ENCODE measurements at regions not wholly inside any gene's neighbourhood (a gene's known extent, or its start where the extent isn't known, plus 50 kb on each side); places are given as distances from the start of the nearest gene placed in this dataset.

- H3K27ac ChIP-seq (ENCODE audit: low read depth, low read length), result no peak overlapping the region
- H3K4me1 ChIP-seq (ENCODE audit: control insufficient read depth in 3 of 3, insufficient read depth in 3 of 3, low read length in 3 of 3), result no peaks in the 10 kb centered on the region
Measured at GRCh38 chr2:104413890-104414289, 440.0 kb upstream of the POU3F3 start.

GRCh38 chr2:104415284-104415683 lies 438.6 kb upstream of the POU3F3 start:
- H3K9ac ChIP-seq (ENCODE audit: low read depth in 1 of 3, low read length in 3 of 3), result no peak overlapping the region
- H3K4me3 ChIP-seq (ENCODE audit: low read length in 3 of 3), result no peak overlapping the region
- H3K9me3 ChIP-seq (ENCODE audit: control insufficient read depth in 3 of 3, low read length in 3 of 3), result no peaks in the 10 kb centered on the region
- H3K36me3 ChIP-seq (ENCODE audit: control insufficient read depth in 3 of 3, insufficient read depth in 3 of 3, low read length in 3 of 3), result no peaks in the 10 kb centered on the region
- H3K4me1 ChIP-seq (ENCODE audit: control insufficient read depth in 3 of 3, insufficient read depth in 3 of 3, low read length in 3 of 3), result no peaks in the 10 kb centered on the region
- no peak overlapping the region for H3K27ac ChIP-seq (ENCODE audit: low read depth, low read length)
- H3K27me3 ChIP-seq (ENCODE audit: control insufficient read depth in 3 of 3, insufficient read depth in 3 of 3, low read length in 3 of 3), result peaks cover 0 to 13% (median 3%) of the 10 kb centered on the region in 3 donors

More at GRCh38 chr2:104413890-104414289, 440.0 kb upstream of the POU3F3 start:
- Histone ChIP-seq H3K36me3 (ENCODE audit: control insufficient read depth in 3 of 3, insufficient read depth in 3 of 3, low read length in 3 of 3) (no peaks in the 10 kb centered on the region), H3K4me3 (ENCODE audit: low read length in 3 of 3) (no peak overlapping the region), H3K9me3 (ENCODE audit: control insufficient read depth in 3 of 3, low read length in 3 of 3) (no peaks in the 10 kb centered on the region), H3K9ac (ENCODE audit: low read depth in 1 of 3, low read length in 3 of 3) (no peak overlapping the region), H3K27me3 (ENCODE audit: control insufficient read depth in 3 of 3, insufficient read depth in 3 of 3, low read length in 3 of 3) (peaks cover 2 to 13% (median 3%) of the 10 kb centered on the region in 3 donors)

- Histone ChIP-seq H3K4me1 (ENCODE audit: control insufficient read depth in 3 of 3, insufficient read depth in 3 of 3, low read length in 3 of 3) (no peaks in the 10 kb centered on the region), H3K27ac (ENCODE audit: low read depth, low read length) (no peak overlapping the region), H3K9me3 (ENCODE audit: control insufficient read depth in 3 of 3, low read length in 3 of 3) (no peaks in the 10 kb centered on the region), H3K4me3 (ENCODE audit: low read length in 3 of 3) (no peak overlapping the region), H3K27me3 (ENCODE audit: control insufficient read depth in 3 of 3, insufficient read depth in 3 of 3, low read length in 3 of 3) (peaks cover 0 to 13% (median 3%) of the 10 kb centered on the region in 3 donors), H3K36me3 (ENCODE audit: control insufficient read depth in 3 of 3, insufficient read depth in 3 of 3, low read length in 3 of 3) (no peaks in the 10 kb centered on the region), H3K9ac (ENCODE audit: low read depth in 1 of 3, low read length in 3 of 3) (no peak overlapping the region)
Measured at GRCh38 chr2:104416339-104417000, 437.4 kb upstream of the POU3F3 start.

GRCh38 chr2:104420420-104420819 lies 433.5 kb upstream of the POU3F3 start:
- no peak overlapping the region for H3K4me3 ChIP-seq (ENCODE audit: low read length in 3 of 3)
- H3K36me3 ChIP-seq (ENCODE audit: control insufficient read depth in 3 of 3, insufficient read depth in 3 of 3, low read length in 3 of 3), result no peaks in the 10 kb centered on the region
- H3K4me1 ChIP-seq (ENCODE audit: control insufficient read depth in 3 of 3, insufficient read depth in 3 of 3, low read length in 3 of 3), result no peaks in the 10 kb centered on the region
- peaks cover 0 to 7% (median 0%) of the 10 kb centered on the region in 3 donors for H3K27me3 ChIP-seq (ENCODE audit: control insufficient read depth in 3 of 3, insufficient read depth in 3 of 3, low read length in 3 of 3)
- H3K27ac ChIP-seq (ENCODE audit: low read depth, low read length), result no peak overlapping the region
- no peaks in the 10 kb centered on the region for H3K9me3 ChIP-seq (ENCODE audit: control insufficient read depth in 3 of 3, low read length in 3 of 3)
- no peak overlapping the region for H3K9ac ChIP-seq (ENCODE audit: low read depth in 1 of 3, low read length in 3 of 3)

- Histone ChIP-seq H3K4me3 (ENCODE audit: low read length in 3 of 3) (no peak overlapping the region), H3K27me3 (ENCODE audit: control insufficient read depth in 3 of 3, insufficient read depth in 3 of 3, low read length in 3 of 3) (peaks cover 0 to 7% (median 0%) of the 10 kb centered on the region in 3 donors), H3K27ac (ENCODE audit: low read depth, low read length) (no peak overlapping the region), H3K9me3 (ENCODE audit: control insufficient read depth in 3 of 3, low read length in 3 of 3) (no peaks in the 10 kb centered on the region), H3K9ac (ENCODE audit: low read depth in 1 of 3, low read length in 3 of 3) (no peak overlapping the region), H3K4me1 (ENCODE audit: control insufficient read depth in 3 of 3, insufficient read depth in 3 of 3, low read length in 3 of 3) (no peaks in the 10 kb centered on the region), H3K36me3 (ENCODE audit: control insufficient read depth in 3 of 3, insufficient read depth in 3 of 3, low read length in 3 of 3) (no peaks in the 10 kb centered on the region)
Measured at GRCh38 chr2:104420953-104421352, 433.0 kb upstream of the POU3F3 start.

- Histone ChIP-seq H3K9me3 (ENCODE audit: control insufficient read depth in 3 of 3, low read length in 3 of 3) (no peaks in the 10 kb centered on the region), H3K9ac (ENCODE audit: low read depth in 1 of 3, low read length in 3 of 3) (no peak overlapping the region), H3K36me3 (ENCODE audit: control insufficient read depth in 3 of 3, insufficient read depth in 3 of 3, low read length in 3 of 3) (no peaks in the 10 kb centered on the region), H3K27me3 (ENCODE audit: control insufficient read depth in 3 of 3, insufficient read depth in 3 of 3, low read length in 3 of 3) (peaks cover 0 to 4% (median 0%) of the 10 kb centered on the region in 3 donors), H3K4me1 (ENCODE audit: control insufficient read depth in 3 of 3, insufficient read depth in 3 of 3, low read length in 3 of 3) (no peaks in the 10 kb centered on the region), H3K27ac (ENCODE audit: low read depth, low read length) (no peak overlapping the region), H3K4me3 (ENCODE audit: low read length in 3 of 3) (no peak overlapping the region)
Measured at GRCh38 chr2:104425850-104426595, 427.9 kb upstream of the POU3F3 start.

- Histone ChIP-seq H3K27ac (ENCODE audit: low read depth, low read length) (no peak overlapping the region), H3K4me3 (ENCODE audit: low read length in 3 of 3) (no peak overlapping the region), H3K27me3 (ENCODE audit: control insufficient read depth in 3 of 3, insufficient read depth in 3 of 3, low read length in 3 of 3) (peaks cover 2 to 11% (median 6%) of the 10 kb centered on the region in 3 donors), H3K4me1 (ENCODE audit: control insufficient read depth in 3 of 3, insufficient read depth in 3 of 3, low read length in 3 of 3) (no peaks in the 10 kb centered on the region), H3K36me3 (ENCODE audit: control insufficient read depth in 3 of 3, insufficient read depth in 3 of 3, low read length in 3 of 3) (no peaks in the 10 kb centered on the region), H3K9ac (ENCODE audit: low read depth in 1 of 3, low read length in 3 of 3) (no peak overlapping the region), H3K9me3 (ENCODE audit: control insufficient read depth in 3 of 3, low read length in 3 of 3) (no peaks in the 10 kb centered on the region)
Measured at GRCh38 chr2:104428155-104428554, 425.8 kb upstream of the POU3F3 start.

GRCh38 chr2:104429639-104430358 lies 424.1 kb upstream of the POU3F3 start:
- H3K4me3 ChIP-seq (ENCODE audit: low read length in 3 of 3), result no peak overlapping the region
- H3K9me3 ChIP-seq (ENCODE audit: control insufficient read depth in 3 of 3, low read length in 3 of 3), result no peaks in the 10 kb centered on the region
- H3K27me3 ChIP-seq (ENCODE audit: control insufficient read depth in 3 of 3, insufficient read depth in 3 of 3, low read length in 3 of 3), result peaks cover 2 to 12% (median 7%) of the 10 kb centered on the region in 3 donors
- H3K9ac ChIP-seq (ENCODE audit: low read depth in 1 of 3, low read length in 3 of 3), result no peak overlapping the region
- H3K4me1 ChIP-seq (ENCODE audit: control insufficient read depth in 3 of 3, insufficient read depth in 3 of 3, low read length in 3 of 3), result no peaks in the 10 kb centered on the region
- H3K27ac ChIP-seq (ENCODE audit: low read depth, low read length), result no peak overlapping the region
- H3K36me3 ChIP-seq (ENCODE audit: control insufficient read depth in 3 of 3, insufficient read depth in 3 of 3, low read length in 3 of 3), result no peaks in the 10 kb centered on the region

- peaks cover 2 to 12% (median 9%) of the 10 kb centered on the region in 3 donors for H3K27me3 ChIP-seq (ENCODE audit: control insufficient read depth in 3 of 3, insufficient read depth in 3 of 3, low read length in 3 of 3)
- H3K36me3 ChIP-seq (ENCODE audit: control insufficient read depth in 3 of 3, insufficient read depth in 3 of 3, low read length in 3 of 3), result no peaks in the 10 kb centered on the region
- no peaks in the 10 kb centered on the region for H3K4me1 ChIP-seq (ENCODE audit: control insufficient read depth in 3 of 3, insufficient read depth in 3 of 3, low read length in 3 of 3)
- no peak overlapping the region for H3K27ac ChIP-seq (ENCODE audit: low read depth, low read length)
- no peak overlapping the region for H3K4me3 ChIP-seq (ENCODE audit: low read length in 3 of 3)
- no peaks in the 10 kb centered on the region for H3K9me3 ChIP-seq (ENCODE audit: control insufficient read depth in 3 of 3, low read length in 3 of 3)
- H3K9ac ChIP-seq (ENCODE audit: low read depth in 1 of 3, low read length in 3 of 3), result no peak overlapping the region
Measured at GRCh38 chr2:104430359-104430740, 423.6 kb upstream of the POU3F3 start.

GRCh38 chr2:104430852-104431251 lies 423.1 kb upstream of the POU3F3 start:
- Histone ChIP-seq H3K4me3 (ENCODE audit: low read length in 3 of 3) (no peak overlapping the region), H3K27ac (ENCODE audit: low read depth, low read length) (no peak overlapping the region), H3K27me3 (ENCODE audit: control insufficient read depth in 3 of 3, insufficient read depth in 3 of 3, low read length in 3 of 3) (peaks cover 2 to 12% (median 9%) of the 10 kb centered on the region in 3 donors), H3K36me3 (ENCODE audit: control insufficient read depth in 3 of 3, insufficient read depth in 3 of 3, low read length in 3 of 3) (no peaks in the 10 kb centered on the region), H3K9me3 (ENCODE audit: control insufficient read depth in 3 of 3, low read length in 3 of 3) (no peaks in the 10 kb centered on the region), H3K9ac (ENCODE audit: low read depth in 1 of 3, low read length in 3 of 3) (no peak overlapping the region), H3K4me1 (ENCODE audit: control insufficient read depth in 3 of 3, insufficient read depth in 3 of 3, low read length in 3 of 3) (no peaks in the 10 kb centered on the region)

Data from skeletal muscle tissue (tissue), 3 donors.